ENCODE measurements at regions not wholly inside any gene's neighbourhood (a gene's known extent, or its start where the extent isn't known, plus 50 kb on each side); places are given as distances from the start of the nearest gene placed in this dataset.
"Not testable (repeated sequence)": the region's sequence is repeated elsewhere in the genome, so short reads cannot be mapped to it uniquely, and the experiment has no call there.

- DNase-seq (ENCODE audit: low read depth), result no peak
These were observed 185.6 kb downstream of the INSC start for GRCh38 chr11:15300341-15300740.

- no peak for DNase-seq (ENCODE audit: low read depth)
These were observed 192.9 kb downstream of the INSC start for GRCh38 chr11:15307619-15308024.

GRCh38 chr11:15308840-15309239 is 194.1 kb downstream of the INSC start:
- DNase-seq (ENCODE audit: low read depth), result no peak

GRCh38 chr11:15309296-15309695 is 194.6 kb downstream of the INSC start:
- DNase-seq (ENCODE audit: low read depth), result no peak

GRCh38 chr11:15313862-15314261 is 199.1 kb downstream of the INSC start:
- DNase-seq (ENCODE audit: low read depth), result no peak

- no peak for DNase-seq (ENCODE audit: low read depth)
These were observed 204.1 kb downstream of the INSC start for GRCh38 chr11:15318814-15319213.

GRCh38 chr11:15326520-15326919 is 211.8 kb downstream of the INSC start:
- no peak for DNase-seq (ENCODE audit: low read depth)

GRCh38 chr11:15327786-15328231 is 213.1 kb downstream of the INSC start:
- DNase-seq (ENCODE audit: low read depth), result no peak

GRCh38 chr11:15333407-15333806 is 218.7 kb downstream of the INSC start:
- no peak for DNase-seq (ENCODE audit: low read depth)

- DNase-seq (ENCODE audit: low read depth), result no peak
These were observed 220.0 kb downstream of the INSC start for GRCh38 chr11:15334766-15335165.

- no peak for DNase-seq (ENCODE audit: low read depth)
These were observed 221.3 kb downstream of the INSC start for GRCh38 chr11:15336021-15336420.

GRCh38 chr11:15339302-15339701 is 224.6 kb downstream of the INSC start:
- no peak for DNase-seq (ENCODE audit: low read depth)

GRCh38 chr11:15341587-15341986 is 226.9 kb downstream of the INSC start:
- no peak for DNase-seq (ENCODE audit: low read depth)

- DNase-seq (ENCODE audit: low read depth), result no peak
These were observed 227.4 kb downstream of the INSC start for GRCh38 chr11:15342163-15342562.

GRCh38 chr11:15346907-15347306 is 232.2 kb downstream of the INSC start:
- no peak for DNase-seq (ENCODE audit: low read depth)

- DNase-seq (ENCODE audit: low read depth), result no peak
These were observed 233.4 kb downstream of the INSC start for GRCh38 chr11:15347969-15348734.

- no peak for DNase-seq (ENCODE audit: low read depth)
These were observed 234.7 kb downstream of the INSC start for GRCh38 chr11:15349413-15349812.

GRCh38 chr11:15361316-15361715 is 246.6 kb downstream of the INSC start:
- no peak for DNase-seq (ENCODE audit: low read depth)

- not testable (repeated sequence) for DNase-seq (ENCODE audit: low read depth)
These were observed 250.6 kb downstream of the INSC start for GRCh38 chr11:15365286-15365685.

GRCh38 chr11:15367695-15368094 is 253.0 kb downstream of the INSC start:
- DNase-seq (ENCODE audit: low read depth), result no peak

- no peak for DNase-seq (ENCODE audit: low read depth)
These were observed 255.9 kb downstream of the INSC start for GRCh38 chr11:15370495-15371147.

GRCh38 chr11:15371533-15371932 is 256.8 kb downstream of the INSC start:
- DNase-seq (ENCODE audit: low read depth), result no peak

- no peak for DNase-seq (ENCODE audit: low read depth)
These were observed 259.7 kb downstream of the INSC start for GRCh38 chr11:15374418-15374817.

- no peak for DNase-seq (ENCODE audit: low read depth)
These were observed 264.2 kb downstream of the INSC start for GRCh38 chr11:15378941-15379340.

Data from stimulated activated CD8-positive, alpha-beta memory T cell treated with anti-CD3 and anti-CD28 coated beads, Interleukin-4, amount 100 ng/mL, for 24 hours (primary cell).